Nephron progenitor cell (in vitro differentiated cells): ENCODE measurements at regions not wholly inside any gene's neighbourhood (a gene's known extent, or its start where the extent isn't known, plus 50 kb on each side); places are given as distances from the start of the nearest gene placed in this dataset.

Experiments
- DNase-seq: peaks from one replicate; pipeline ENCODE4 v3.0.0; 2021
- H3K27ac Mint-ChIP-seq: 2 replicates; pipeline ENCODE4 v1.8.0; 2021; ENCODE audit warnings: mild to moderate bottlenecking, moderate library complexity, mixed read lengths
- H3K27me3 Mint-ChIP-seq: 2 replicates; pipeline ENCODE4 v1.8.0; 2021; ENCODE audit warnings: mild to moderate bottlenecking, low read depth, mixed read lengths; ENCODE audit not compliant: poor library complexity
- H3K36me3 Mint-ChIP-seq: 2 replicates; pipeline ENCODE4 v1.8.0; 2021; ENCODE audit warnings: low read depth, mixed read lengths
- H3K4me1 Mint-ChIP-seq: 2 replicates; pipeline ENCODE4 v1.8.0; 2021; ENCODE audit warnings: mixed read lengths
- H3K4me3 Mint-ChIP-seq: 2 replicates; pipeline ENCODE4 v1.8.0; 2021; ENCODE audit warnings: mild to moderate bottlenecking, moderate library complexity, mixed read lengths
- H3K9me3 Mint-ChIP-seq: 2 replicates; pipeline ENCODE4 v1.8.0; 2021; ENCODE audit warnings: mild to moderate bottlenecking, moderate library complexity, mixed read lengths
- TF ChIP-seq, protein P1 (sequence below): fragments of 200-600 bp; sonication (generic); IDR thresholded peaks from 2 replicates; pipeline ENCODE4 v1.5.0; 2021; ENCODE audit warnings: antibody characterized with exemption

DNA sequence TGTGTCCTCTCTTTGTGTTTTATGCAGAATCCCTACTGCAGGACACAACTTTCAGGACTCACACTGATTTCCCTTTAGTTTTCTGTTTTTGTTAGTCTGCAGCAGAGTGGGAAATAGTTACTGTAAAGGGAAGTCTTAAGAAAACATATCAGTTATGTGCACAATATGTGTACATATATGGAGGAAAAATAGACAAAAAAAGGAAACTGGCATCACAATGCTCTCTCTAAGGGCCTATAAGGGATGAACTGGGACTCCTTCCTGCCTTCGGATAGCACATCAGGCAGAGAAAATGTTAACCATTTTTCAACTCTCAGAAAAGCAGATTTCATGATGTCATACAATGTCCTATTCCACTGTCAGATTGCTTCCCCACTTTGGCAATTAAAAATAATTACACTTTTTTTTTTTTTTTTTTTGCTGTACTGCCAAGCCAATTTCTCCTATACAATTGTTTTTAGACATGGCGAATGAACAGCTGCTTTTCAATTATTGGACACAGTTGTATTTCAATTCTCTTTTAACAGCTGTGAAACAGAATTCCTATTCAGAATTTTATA, 112.5 kb upstream of the KCNJ16 start:
- no peak for DNase-seq
- peaks cover 15% of the 10 kb centered on the region for H3K9me3 Mint-ChIP-seq
- no peaks in the 10 kb centered on the region for H3K36me3 Mint-ChIP-seq
- H3K4me1 Mint-ChIP-seq = peaks cover 7% of the 10 kb centered on the region
- peaks cover 16% of the 10 kb centered on the region for H3K27me3 Mint-ChIP-seq
- H3K4me3 Mint-ChIP-seq = no peak overlapping the region
- TF ChIP-seq, protein P1, sequence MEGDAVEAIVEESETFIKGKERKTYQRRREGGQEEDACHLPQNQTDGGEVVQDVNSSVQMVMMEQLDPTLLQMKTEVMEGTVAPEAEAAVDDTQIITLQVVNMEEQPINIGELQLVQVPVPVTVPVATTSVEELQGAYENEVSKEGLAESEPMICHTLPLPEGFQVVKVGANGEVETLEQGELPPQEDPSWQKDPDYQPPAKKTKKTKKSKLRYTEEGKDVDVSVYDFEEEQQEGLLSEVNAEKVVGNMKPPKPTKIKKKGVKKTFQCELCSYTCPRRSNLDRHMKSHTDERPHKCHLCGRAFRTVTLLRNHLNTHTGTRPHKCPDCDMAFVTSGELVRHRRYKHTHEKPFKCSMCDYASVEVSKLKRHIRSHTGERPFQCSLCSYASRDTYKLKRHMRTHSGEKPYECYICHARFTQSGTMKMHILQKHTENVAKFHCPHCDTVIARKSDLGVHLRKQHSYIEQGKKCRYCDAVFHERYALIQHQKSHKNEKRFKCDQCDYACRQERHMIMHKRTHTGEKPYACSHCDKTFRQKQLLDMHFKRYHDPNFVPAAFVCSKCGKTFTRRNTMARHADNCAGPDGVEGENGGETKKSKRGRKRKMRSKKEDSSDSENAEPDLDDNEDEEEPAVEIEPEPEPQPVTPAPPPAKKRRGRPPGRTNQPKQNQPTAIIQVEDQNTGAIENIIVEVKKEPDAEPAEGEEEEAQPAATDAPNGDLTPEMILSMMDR = no peak
- H3K27ac Mint-ChIP-seq = no peak overlapping the region

DNA sequence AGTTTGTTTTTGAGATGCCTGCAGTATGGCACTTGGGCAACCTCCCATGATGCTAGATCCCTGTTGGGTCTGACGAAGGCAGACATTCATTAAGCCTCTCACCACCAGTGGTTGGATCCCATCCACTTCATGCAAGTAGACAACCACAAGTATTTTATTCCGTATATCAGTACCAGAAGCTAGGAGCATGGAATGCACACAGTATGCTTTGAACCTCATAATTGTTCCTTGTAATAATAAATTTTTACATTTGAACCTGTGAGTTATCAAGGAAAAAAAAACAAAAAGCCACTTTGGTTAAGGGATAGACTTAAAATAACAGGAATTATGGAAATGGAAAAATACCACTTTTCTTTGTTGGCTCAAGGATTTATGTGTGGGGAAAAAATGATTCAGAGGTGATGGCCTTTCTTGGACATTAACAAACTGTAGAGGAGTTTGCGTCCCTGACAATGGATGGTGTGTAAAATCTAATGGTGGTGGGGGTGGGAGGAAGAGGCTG, 107.1 kb upstream of the KCNJ16 start:
- Mint-ChIP-seq H3K4me1 (no peaks in the 10 kb centered on the region), H3K27ac (no peak overlapping the region), H3K27me3 (peaks cover 9% of the 10 kb centered on the region), H3K4me3 (no peak overlapping the region), H3K36me3 (no peaks in the 10 kb centered on the region), H3K9me3 (peaks cover 15% of the 10 kb centered on the region)
- DNase-seq = no peak
- TF ChIP-seq, protein P1 = no peak

DNA sequence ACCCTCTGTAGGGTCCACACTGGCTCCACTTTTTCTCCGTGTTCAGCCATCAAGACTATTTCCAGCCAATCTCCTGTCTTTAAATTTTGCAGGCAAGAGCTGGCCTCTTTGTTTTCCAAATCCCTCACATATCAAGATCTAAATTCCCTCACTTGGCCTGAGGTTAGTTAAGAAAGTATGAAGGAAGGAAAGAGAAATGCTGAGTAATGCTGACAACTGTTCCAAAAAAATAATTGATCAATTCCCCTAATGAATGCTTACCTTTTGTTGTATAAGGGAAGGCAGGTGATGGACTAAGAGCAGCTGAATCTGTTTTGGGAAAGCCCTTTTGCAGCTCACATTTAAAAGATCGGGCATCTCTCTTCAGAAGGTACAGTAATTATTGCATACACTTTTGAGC, 105.1 kb upstream of the KCNJ16 start:
- Mint-ChIP-seq H3K36me3 (no peaks in the 10 kb centered on the region), H3K4me1 (no peaks in the 10 kb centered on the region), H3K9me3 (peaks cover 24% of the 10 kb centered on the region), H3K4me3 (no peak overlapping the region), H3K27ac (no peak overlapping the region), H3K27me3 (peaks cover 4% of the 10 kb centered on the region)
- no peak for DNase-seq
- TF ChIP-seq, protein P1 = no peak

DNA sequence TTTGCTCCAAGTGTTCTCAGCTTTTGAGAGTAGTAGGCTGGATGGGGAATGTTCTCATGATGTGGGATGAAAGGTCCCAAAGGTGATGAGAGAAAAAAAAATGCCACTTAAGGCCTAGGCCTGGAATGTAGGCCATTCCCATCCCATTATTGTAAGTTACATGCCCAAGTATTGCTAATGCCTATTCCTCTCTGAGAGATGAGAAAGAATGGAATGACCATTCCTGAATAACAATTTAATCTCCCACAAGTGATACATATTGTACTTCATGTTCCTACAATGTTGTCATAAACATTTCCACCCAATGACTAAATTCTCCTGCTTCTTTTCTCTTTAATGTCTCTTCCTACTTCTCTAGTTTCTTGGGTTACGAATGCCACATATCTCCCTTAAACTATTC, 102.8 kb upstream of the KCNJ16 start:
- no peak overlapping the region for H3K27ac Mint-ChIP-seq
- H3K4me3 Mint-ChIP-seq = no peak overlapping the region
- H3K9me3 Mint-ChIP-seq = peaks cover 9% of the 10 kb centered on the region
- no peak for DNase-seq
- no peaks in the 10 kb centered on the region for H3K36me3 Mint-ChIP-seq
- H3K4me1 Mint-ChIP-seq = peaks cover 3% of the 10 kb centered on the region
- TF ChIP-seq, protein P1 = no peak
- H3K27me3 Mint-ChIP-seq = peaks cover 4% of the 10 kb centered on the region

DNA sequence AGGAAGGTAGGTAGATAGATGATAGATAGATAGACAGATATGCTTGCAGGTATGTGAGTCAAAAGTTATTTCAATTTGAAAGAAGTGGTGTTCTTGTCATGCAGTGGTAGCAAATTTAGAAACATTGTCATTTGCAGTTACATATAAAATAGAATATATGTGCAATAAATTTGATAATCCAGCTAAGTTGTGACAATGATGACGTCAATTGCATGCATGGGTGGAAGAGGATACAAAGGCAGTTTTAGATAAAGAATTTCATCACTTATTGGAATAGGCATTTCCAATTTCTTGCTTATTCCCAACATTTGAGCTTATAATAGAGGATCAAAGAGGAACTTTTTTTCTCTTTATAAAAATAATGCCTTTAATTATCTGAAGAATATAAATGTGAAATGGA, 99.2 kb upstream of the KCNJ16 start:
- Mint-ChIP-seq H3K27ac (no peak overlapping the region), H3K36me3 (no peaks in the 10 kb centered on the region), H3K4me3 (no peak overlapping the region), H3K9me3 (peaks cover 9% of the 10 kb centered on the region), H3K4me1 (peaks cover 5% of the 10 kb centered on the region), H3K27me3 (no peaks in the 10 kb centered on the region)
- DNase-seq = no peak
- TF ChIP-seq, protein P1 = no peak

DNA sequence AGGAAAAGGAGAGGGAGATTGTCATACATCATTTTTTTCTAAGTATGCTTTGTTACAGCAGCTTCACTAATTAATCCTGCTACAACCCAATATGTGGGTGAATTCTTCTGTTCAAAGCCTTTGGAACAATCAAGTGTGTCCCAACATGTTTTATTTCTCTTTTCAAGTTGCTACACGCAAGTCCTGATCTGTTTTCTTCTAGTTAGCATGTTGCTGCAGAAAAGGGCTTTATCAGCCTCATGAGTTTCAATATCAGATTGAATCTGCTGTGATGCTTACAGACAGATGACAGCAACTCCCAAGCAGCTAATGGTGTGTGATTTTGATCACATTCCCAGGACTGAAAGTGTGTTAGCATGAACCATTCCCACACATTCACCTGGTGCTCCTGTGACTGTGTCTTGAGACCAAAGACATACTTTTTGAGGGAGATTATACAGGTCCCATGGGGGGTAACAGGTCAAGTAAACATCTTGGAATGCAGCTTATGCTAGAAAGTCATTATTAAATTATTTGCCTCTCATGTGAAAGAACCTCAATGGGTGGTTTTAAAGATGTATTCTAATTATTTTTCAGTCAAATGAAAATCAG, 96.9 kb upstream of the KCNJ16 start:
- DNase-seq = no peak
- Mint-ChIP-seq H3K4me3 (no peak overlapping the region), H3K27me3 (no peaks in the 10 kb centered on the region), H3K27ac (no peak overlapping the region), H3K36me3 (no peaks in the 10 kb centered on the region), H3K9me3 (peaks cover 16% of the 10 kb centered on the region), H3K4me1 (peaks cover 5% of the 10 kb centered on the region)
- TF ChIP-seq, protein P1 = no peak
